GM12891 (cell line): ENCODE measurements at regions not wholly inside any gene's neighbourhood (a gene's known extent, or its start where the extent isn't known, plus 50 kb on each side); places are given as distances from the start of the nearest gene placed in this dataset.

ENCODE experiments used
- PAX5 ChIP-seq: IDR thresholded peaks from 2 replicates; pipeline ENCODE4 v1.6.1; 2011; ENCODE audit warnings: low read length, moderate library complexity, mild to moderate bottlenecking; ENCODE audit not compliant: insufficient read depth, severe bottlenecking
- POLR2A ChIP-seq: IDR thresholded peaks from 2 replicates; pipeline ENCODE4 v1.6.1; 2011; ENCODE audit warnings: low read depth, low read length, control low read depth
- POLR2AphosphoS5 ChIP-seq: IDR thresholded peaks from 2 replicates; pipeline ENCODE4 v1.6.1; 2011; ENCODE audit warnings: low read depth, low read length, control low read depth
- POU2F2 ChIP-seq: IDR thresholded peaks from 2 replicates; pipeline ENCODE4 v1.6.1; 2011; ENCODE audit warnings: low read depth, mild to moderate bottlenecking, control low read depth, low read length, moderate library complexity
- SPI1 ChIP-seq: IDR thresholded peaks from 2 replicates; pipeline ENCODE4 v1.6.1; 2011; ENCODE audit warnings: low read depth, low read length, control low read depth
- TAF1 ChIP-seq: IDR thresholded peaks from 2 replicates; pipeline ENCODE4 v1.6.1; 2011; ENCODE audit warnings: low read depth, low read length, control low read depth

- TF ChIP-seq POLR2AphosphoS5 (no peak), TAF1 (no peak), POLR2A (no peak), PAX5 (no peak), SPI1 (no peak), POU2F2 (no peak)
Observed at GRCh38 chr18:38362286-38362792, 796.7 kb upstream of the CELF4 start.
